A549 (cell line): ENCODE measurements at regions not wholly inside any gene's neighbourhood (a gene's known extent, or its start where the extent isn't known, plus 50 kb on each side); places are given as distances from the start of the nearest gene placed in this dataset.

ENCODE experiments used
- ATAC-seq, 2 experiments: fragments of 200-7000 bp in 1 of 2; fragments of >200 bp in 1 of 2; cut with Nextera tagmentation in 1 of 2; cut with Tn5 transposase in 1 of 2; 3 replicates each; pipeline versions ENCODE4 v1.8.0 to v1.9.1; 2018 to 2020; ENCODE audit warnings: mild to moderate bottlenecking in 1 of 2, moderate library complexity in 1 of 2
- CTCF ChIA-PET: fragments of 300-600 bp; sonication (Branson Sonifier 250); formaldehyde crosslinking; extraction: SDS; loops from one replicate; lab custom pipeline; 2021; ENCODE audit warnings: antibody characterized with exemption, inconsistent platforms; lab: Yijun Ruan, JAX
- POLR2A ChIA-PET: fragments of 350-600 bp; formaldehyde crosslinking; extraction: SDS; loops from one replicate; lab custom pipeline; 2021; ENCODE audit warnings: antibody characterized with exemption, inconsistent platforms; lab: Yijun Ruan, JAX
- DNase-seq, 2 experiments: peaks; one replicate each; pipeline versions ENCODE4 v3.0.0 to v3.0.0-alpha.2; 2011 to 2016; ENCODE audit warnings: low read depth in 1 of 2, low spot score in 1 of 2
- FAIRE-seq: peaks from 2 replicates; lab custom pipeline; 2011; peaks lifted over from hg19 to GRCh38; lab: Jason Lieb, UNC
- H3K27ac ChIP-seq, 2 experiments: fragments of >200 bp; sonication (Bioruptor Twin); formaldehyde crosslinking; 3 replicates each; pipeline ENCODE4 v1.5.1; 2016 to 2017
- H3K4me1 ChIP-seq: fragments of >200 bp; sonication (Bioruptor Twin); formaldehyde crosslinking; 3 replicates; pipeline ENCODE4 v1.6.1; 2016
- H3K4me2 ChIP-seq: fragments of >200 bp; sonication (Bioruptor Twin); formaldehyde crosslinking; 3 replicates; pipeline ENCODE4 v1.6.1; 2016
- H3K4me3 ChIP-seq: fragments of >200 bp; sonication (Bioruptor Twin); formaldehyde crosslinking; 3 replicates; pipeline ENCODE4 v1.5.1; 2016
- H3K9me3 ChIP-seq: fragments of >200 bp; sonication (Bioruptor Twin); formaldehyde crosslinking; 3 replicates; pipeline ENCODE4 v1.6.1; 2016
- CHD4 ChIP-seq: fragments of 200-600 bp; sonication (generic); IDR thresholded peaks from 2 replicates; pipeline ENCODE4 v1.6.1; 2016; ENCODE audit warnings: antibody characterized with exemption, mild to moderate bottlenecking, borderline replicate concordance
- E2F6 ChIP-seq: IDR thresholded peaks from 2 replicates; pipeline ENCODE4 v1.6.1; 2012; ENCODE audit warnings: low read depth, borderline replicate concordance
- EHF ChIP-seq: fragments of 250-450 bp; sonication (Bioruptor Pico); IDR thresholded peaks from 2 replicates; pipeline ENCODE4 v1.5.0; 2020; ENCODE audit warnings: mild to moderate bottlenecking
- FOXS1 ChIP-seq: fragments of 250-450 bp; sonication (Bioruptor Pico); IDR thresholded peaks from 2 replicates; pipeline ENCODE4 v1.5.0; 2020; ENCODE audit warnings: mild to moderate bottlenecking, moderate library complexity
- GATA3 ChIP-seq: IDR thresholded peaks from 2 replicates; pipeline ENCODE4 v1.6.1; 2012; ENCODE audit warnings: borderline replicate concordance
- HEYL ChIP-seq: fragments of 250-450 bp; sonication (Bioruptor Pico); IDR thresholded peaks from 2 replicates; pipeline ENCODE4 v1.8.0; 2021; ENCODE audit warnings: mild to moderate bottlenecking, moderate library complexity
- HOXB5 ChIP-seq: fragments of 250-450 bp; sonication (Bioruptor Pico); IDR thresholded peaks from 2 replicates; pipeline ENCODE4 v1.5.0; 2020; ENCODE audit warnings: mild to moderate bottlenecking, moderate library complexity
- JUN ChIP-seq, 2 experiments: fragments of >200 bp; sonication (Bioruptor Twin); formaldehyde crosslinking; IDR thresholded peaks; 2 replicates in 1 of 2; 3 replicates in 1 of 2; pipeline ENCODE4 v1.6.1; 2016 to 2017
- KDM1A ChIP-seq: fragments of 200-600 bp; sonication (generic); IDR thresholded peaks from 2 replicates; pipeline ENCODE4 v1.6.1; 2016; ENCODE audit warnings: low read depth, mild to moderate bottlenecking
- KDM5A ChIP-seq: fragments of 200-600 bp; sonication (generic); IDR thresholded peaks from 2 replicates; pipeline ENCODE4 v1.6.1; 2016; ENCODE audit warnings: antibody characterized with exemption, mild to moderate bottlenecking
- MAX ChIP-seq: IDR thresholded peaks from 2 replicates; pipeline ENCODE4 v1.6.1; 2012
- MAZ ChIP-seq: fragments of 150-350 bp; IDR thresholded peaks from 2 replicates; pipeline ENCODE4 v1.6.1; 2014; ENCODE audit warnings: antibody characterized with exemption, low read depth, low read length, borderline replicate concordance
- NFE2L2 ChIP-seq: fragments of 150-350 bp; conservative IDR thresholded peaks from 2 replicates; pipeline ENCODE4 v1.6.1; 2014; ENCODE audit warnings: low read length
- NPAS2 ChIP-seq: fragments of 250-450 bp; sonication (Bioruptor Pico); IDR thresholded peaks from 2 replicates; pipeline ENCODE4 v1.8.0; 2022; ENCODE audit warnings: mild to moderate bottlenecking, moderate library complexity, borderline replicate concordance
- NR3C1 ChIP-seq: fragments of >200 bp; sonication (Bioruptor Twin); formaldehyde crosslinking; IDR thresholded peaks from 3 replicates; pipeline ENCODE4 v1.6.1; 2017
- POLR2A ChIP-seq: IDR thresholded peaks from 2 replicates; pipeline ENCODE4 v1.6.1; 2012; ENCODE audit warnings: mild to moderate bottlenecking, low read length
- POLR2AphosphoS2 ChIP-seq: conservative IDR thresholded peaks from 2 replicates; pipeline ENCODE4 v1.6.1; 2012; ENCODE audit warnings: low read length, improper control_type of control experiment, inconsistent platforms
- REST ChIP-seq: fragments of 200-600 bp; sonication (generic); IDR thresholded peaks from 2 replicates; pipeline ENCODE4 v1.6.1; 2016; ENCODE audit warnings: antibody characterized with exemption, mild to moderate bottlenecking, moderate library complexity
- RNF2 ChIP-seq: fragments of 200-600 bp; sonication (generic); IDR thresholded peaks from 2 replicates; pipeline ENCODE4 v1.6.1; 2016; ENCODE audit warnings: low read depth, mild to moderate bottlenecking, antibody characterized with exemption, moderate library complexity, borderline replicate concordance
- SMC3 ChIP-seq: fragments of >200 bp; sonication (Bioruptor Twin); formaldehyde crosslinking; IDR thresholded peaks from 3 replicates; pipeline ENCODE4 v1.6.1; 2018; ENCODE audit warnings: inconsistent platforms
- USF2 ChIP-seq: fragments of 450-650 bp; IDR thresholded peaks from 2 replicates; pipeline ENCODE4 v1.6.1; 2014; ENCODE audit warnings: antibody characterized with exemption
- ZC3H11A ChIP-seq: fragments of 450-650 bp; IDR thresholded peaks from 2 replicates; pipeline ENCODE4 v1.6.1; 2014; ENCODE audit warnings: antibody characterized with exemption, mild to moderate bottlenecking
- ZSCAN20 ChIP-seq: fragments of 250-450 bp; sonication (Bioruptor Pico); IDR thresholded peaks from 2 replicates; pipeline ENCODE4 v1.8.0; 2022; ENCODE audit warnings: mild to moderate bottlenecking, moderate library complexity
- WGBS: methylation state at CpG from one replicate; pipeline ENCODE4 v1.1.6; 2017; ENCODE audit errors: missing lambda C conversion rate; 5-methylcytosine and 5-hydroxymethylcytosine counted together
- TF ChIP-seq, protein P1 (sequence below): fragments of >200 bp; sonication (Bioruptor Twin); formaldehyde crosslinking; IDR thresholded peaks from 3 replicates; pipeline ENCODE4 v1.6.1; 2016
- TF ChIP-seq, protein P2 (sequence below): fragments of 250-450 bp; sonication (Bioruptor Pico); IDR thresholded peaks from 2 replicates; pipeline ENCODE4 v1.5.0; 2021; ENCODE audit warnings: mild to moderate bottlenecking, moderate library complexity, borderline replicate concordance

- DNase-seq = no peak
- Histone ChIP-seq H3K27ac (no peak overlapping the region), H3K4me2 (no peak overlapping the region), H3K9me3 (no peaks in the 10 kb centered on the region), H3K4me3 (no peak overlapping the region), H3K4me1 (no peaks in the 10 kb centered on the region)
- 3% methylated on average over 2 of the region's 2 CpGs for WGBS
- POLR2A ChIA-PET = no interaction called here
- no peak for TF ChIP-seq EHF (CRISPR knock-in tag)
- no peak for TF ChIP-seq HEYL (CRISPR knock-in tag)
- no peak for TF ChIP-seq KDM5A
- no peak for TF ChIP-seq HOXB5 (CRISPR knock-in tag)
- no peak for TF ChIP-seq MAZ
- TF ChIP-seq, protein P1, sequence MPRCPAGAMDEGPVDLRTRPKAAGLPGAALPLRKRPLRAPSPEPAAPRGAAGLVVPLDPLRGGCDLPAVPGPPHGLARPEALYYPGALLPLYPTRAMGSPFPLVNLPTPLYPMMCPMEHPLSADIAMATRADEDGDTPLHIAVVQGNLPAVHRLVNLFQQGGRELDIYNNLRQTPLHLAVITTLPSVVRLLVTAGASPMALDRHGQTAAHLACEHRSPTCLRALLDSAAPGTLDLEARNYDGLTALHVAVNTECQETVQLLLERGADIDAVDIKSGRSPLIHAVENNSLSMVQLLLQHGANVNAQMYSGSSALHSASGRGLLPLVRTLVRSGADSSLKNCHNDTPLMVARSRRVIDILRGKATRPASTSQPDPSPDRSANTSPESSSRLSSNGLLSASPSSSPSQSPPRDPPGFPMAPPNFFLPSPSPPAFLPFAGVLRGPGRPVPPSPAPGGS = no peak
- TF ChIP-seq GATA3 = no peak
- no peak for TF ChIP-seq RNF2
- no peak for TF ChIP-seq JUN (IDR thresholded peaks at IDR 0.05)
- TF ChIP-seq POLR2A = no peak
- no peak for TF ChIP-seq E2F6
- TF ChIP-seq NPAS2 = no peak
- no peak for TF ChIP-seq POLR2AphosphoS2
- no peak for TF ChIP-seq USF2
- TF ChIP-seq ZC3H11A = no peak
- no peak for ATAC-seq
- no peak for FAIRE-seq
- CTCF ChIA-PET = interaction anchor here (0.9 to 3.5 kb wide), 10 partner anchors 9 to 349 kb away, joined by 3 to 12 read pairs (median 4); no protein-coding TSS in a partner anchor
These were observed 203.6 kb upstream of the PRSS58 start for GRCh38 chr7:142461437-142461836.

GRCh38 chr7:142460402-142461117 lies 202.7 kb upstream of the PRSS58 start:
- WGBS = under 1% methylated on average over 7 of the region's 7 CpGs
- no peak for TF ChIP-seq JUN (IDR thresholded peaks at IDR 0.05)
- TF ChIP-seq SMC3 = no peak
- TF ChIP-seq KDM5A = no peak
- TF ChIP-seq FOXS1 (CRISPR knock-in tag) = no peak
- no peak for TF ChIP-seq GATA3
- no peak for TF ChIP-seq NR3C1
- TF ChIP-seq MAX = no peak
- no peak for TF ChIP-seq POLR2A
- TF ChIP-seq KDM1A = no peak
- TF ChIP-seq, protein P2, sequence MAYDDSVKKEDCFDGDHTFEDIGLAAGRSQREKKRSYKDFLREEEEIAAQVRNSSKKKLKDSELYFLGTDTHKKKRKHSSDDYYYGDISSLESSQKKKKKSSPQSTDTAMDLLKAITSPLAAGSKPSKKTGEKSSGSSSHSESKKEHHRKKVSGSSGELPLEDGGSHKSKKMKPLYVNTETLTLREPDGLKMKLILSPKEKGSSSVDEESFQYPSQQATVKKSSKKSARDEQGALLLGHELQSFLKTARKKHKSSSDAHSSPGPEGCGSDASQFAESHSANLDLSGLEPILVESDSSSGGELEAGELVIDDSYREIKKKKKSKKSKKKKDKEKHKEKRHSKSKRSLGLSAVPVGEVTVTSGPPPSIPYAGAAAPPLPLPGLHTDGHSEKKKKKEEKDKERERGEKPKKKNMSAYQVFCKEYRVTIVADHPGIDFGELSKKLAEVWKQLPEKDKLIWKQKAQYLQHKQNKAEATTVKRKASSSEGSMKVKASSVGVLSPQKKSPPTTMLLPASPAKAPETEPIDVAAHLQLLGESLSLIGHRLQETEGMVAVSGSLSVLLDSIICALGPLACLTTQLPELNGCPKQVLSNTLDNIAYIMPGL (CRISPR knock-in tag) = no peak
- no peak for TF ChIP-seq ZSCAN20 (CRISPR knock-in tag)
- no peak for TF ChIP-seq REST
- no peak for TF ChIP-seq RNF2
- no peak for TF ChIP-seq MAZ
- TF ChIP-seq USF2 = no peak
- no peak for TF ChIP-seq NFE2L2
- no peak for TF ChIP-seq CHD4

More at GRCh38 chr7:142460402-142461117, 202.7 kb upstream of the PRSS58 start:
- FAIRE-seq (no peak), DNase-seq (no peak), ATAC-seq (no peak)
- H3K27ac ChIP-seq = no peak overlapping the region
- no peaks in the 10 kb centered on the region for H3K9me3 ChIP-seq
- H3K4me2 ChIP-seq = no peak overlapping the region
- CTCF ChIA-PET = interaction anchor here (0.9 to 3.5 kb wide), 13 partner anchors 8 to 351 kb away, joined by 3 to 12 read pairs (median 4); no protein-coding TSS in a partner anchor
- POLR2A ChIA-PET = no interaction called here
- no peak overlapping the region for H3K4me3 ChIP-seq
- no peaks in the 10 kb centered on the region for H3K4me1 ChIP-seq
